Thyroid gland (tissue), 4 donors: ENCODE measurements at regions not wholly inside any gene's neighbourhood (a gene's known extent, or its start where the extent isn't known, plus 50 kb on each side); places are given as distances from the start of the nearest gene placed in this dataset.

Source experiments
- DNase-seq, 2 donors: peaks; one replicate each; pipeline ENCODE4 v3.0.0-alpha.2; 2019
- H3K27ac ChIP-seq, 3 donors: fragments of 200-600 bp; sonication (generic); 1 replicate in 2 of 3; 2 replicates in 1 of 3; pipeline ENCODE4 v1.5.1; 2016 to 2019; ENCODE audit warnings: mild to moderate bottlenecking in 1 of 3, moderate library complexity in 1 of 3
- H3K27me3 ChIP-seq: fragments of 200-600 bp; sonication (generic); one replicate; pipeline ENCODE4 v1.5.1; 2019
- H3K36me3 ChIP-seq, 2 donors: fragments of 200-600 bp; sonication (generic); one replicate each; pipeline ENCODE4 v1.5.1; 2016 to 2019
- H3K4me1 ChIP-seq, 2 donors: fragments of 200-600 bp; sonication (generic); one replicate each; pipeline ENCODE4 v1.5.1; 2017 to 2019
- H3K4me3 ChIP-seq, 3 donors: fragments of 200-600 bp; sonication (generic); replicated peaks in 1 of 3; 1 replicate in 2 of 3; 2 replicates in 1 of 3; pipeline ENCODE4 v1.5.1; 2016; ENCODE audit warnings: mild to moderate bottlenecking in 1 of 3
- H3K9me3 ChIP-seq: fragments of 200-600 bp; sonication (generic); one replicate; pipeline ENCODE4 v1.5.1; 2017
- CTCF ChIP-seq, 6 experiments: fragments of 200-600 bp in 3 of 6; fragments of 450-650 bp in 3 of 6; sonication (generic) in 3 of 6; IDR thresholded peaks; one replicate each; pipeline ENCODE4 v1.5.1; 2016 to 2019; ENCODE audit warnings: antibody characterized with exemption in 6 of 6, mild to moderate bottlenecking in 2 of 6, inconsistent platforms in 1 of 6, moderate library complexity in 1 of 6
- POLR2A ChIP-seq, 2 donors: fragments of 450-650 bp; IDR thresholded peaks; one replicate each; pipeline ENCODE4 v1.6.1; 2017; ENCODE audit warnings: antibody characterized with exemption in 2 of 2, mild to moderate bottlenecking in 2 of 2, moderate library complexity in 1 of 2
- WGBS, 2 donors: methylation state at CpG; one replicate each; pipeline ENCODE4 v1.1.5; 2017; 5-methylcytosine and 5-hydroxymethylcytosine counted together
- intact Hi-C: fragments of 100-400 bp; cut with DNase I; formaldehyde crosslinking; loops from one replicate; pipeline ENCODE4 v1.15.1; 2023

GRCh38 chr9:80649001-80649420 lies 1040.3 kb downstream of the TLE1 start:
- Histone ChIP-seq H3K27me3 (no peaks in the 10 kb centered on the region), H3K4me1 (peaks cover 0 to 3% of the 10 kb centered on the region in 2 donors), H3K27ac (no peak overlapping the region), H3K36me3 (no peaks in the 10 kb centered on the region), H3K9me3 (no peaks in the 10 kb centered on the region), H3K4me3 (no peak overlapping the region)
- 40 to 49% methylated on average over 3 of the region's 3 CpGs for WGBS, 2 donors
- intact Hi-C loops: no loop called here
- TF ChIP-seq POLR2A (IDR thresholded peaks at IDR 0.05): no peak
- TF ChIP-seq CTCF (IDR thresholded peaks at IDR 0.05): no peak
- DNase-seq: peak; percentile 14 to 34

GRCh38 chr9:80648336-80648735 lies 1041.0 kb downstream of the TLE1 start:
- intact Hi-C loops: no loop called here
- no peaks in the 10 kb centered on the region for H3K36me3 ChIP-seq
- H3K4me3 ChIP-seq: no peak overlapping the region
- no peak for TF ChIP-seq POLR2A (IDR thresholded peaks at IDR 0.05)
- TF ChIP-seq CTCF (IDR thresholded peaks at IDR 0.05): no peak
- H3K9me3 ChIP-seq: no peaks in the 10 kb centered on the region
- H3K27ac ChIP-seq: no peak overlapping the region
- H3K4me1 ChIP-seq: peaks cover 0 to 3% of the 10 kb centered on the region in 2 donors
- DNase-seq: no peak
- WGBS, 2 donors: 83 to 96% methylated on average over 1 of the region's 1 CpG
- no peaks in the 10 kb centered on the region for H3K27me3 ChIP-seq

DNA sequence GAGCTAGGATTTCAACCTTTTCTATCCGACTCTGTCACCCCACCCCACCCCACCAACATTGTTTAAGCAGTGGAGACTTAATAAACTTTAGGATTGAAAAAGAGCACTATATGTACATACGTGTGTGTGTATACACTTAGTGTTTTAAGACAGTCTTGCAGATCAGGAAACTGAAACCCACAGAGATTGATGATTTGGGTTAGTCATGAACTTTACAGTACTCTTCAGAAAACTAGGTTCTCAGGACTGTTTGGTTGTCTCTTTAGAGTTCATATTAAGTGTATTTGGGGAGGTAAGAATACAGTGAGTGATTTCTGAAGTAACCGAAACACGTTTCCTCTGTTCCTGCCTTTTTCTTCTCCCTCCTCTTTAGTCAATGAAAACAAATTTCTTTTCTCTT lies 1043.1 kb downstream of the TLE1 start:
- H3K27me3 ChIP-seq: no peaks in the 10 kb centered on the region
- WGBS, 2 donors: 91 to 93% methylated on average over 4 of the region's 4 CpGs
- no peaks in the 10 kb centered on the region for H3K36me3 ChIP-seq
- no peaks in the 10 kb centered on the region for H3K9me3 ChIP-seq
- intact Hi-C loops: no loop called here
- H3K4me3 ChIP-seq: no peak overlapping the region
- DNase-seq: no peak
- H3K27ac ChIP-seq: no peak overlapping the region
- no peak for TF ChIP-seq CTCF (IDR thresholded peaks at IDR 0.05)
- peaks cover 0 to under 1% of the 10 kb centered on the region in 2 donors for H3K4me1 ChIP-seq

DNA sequence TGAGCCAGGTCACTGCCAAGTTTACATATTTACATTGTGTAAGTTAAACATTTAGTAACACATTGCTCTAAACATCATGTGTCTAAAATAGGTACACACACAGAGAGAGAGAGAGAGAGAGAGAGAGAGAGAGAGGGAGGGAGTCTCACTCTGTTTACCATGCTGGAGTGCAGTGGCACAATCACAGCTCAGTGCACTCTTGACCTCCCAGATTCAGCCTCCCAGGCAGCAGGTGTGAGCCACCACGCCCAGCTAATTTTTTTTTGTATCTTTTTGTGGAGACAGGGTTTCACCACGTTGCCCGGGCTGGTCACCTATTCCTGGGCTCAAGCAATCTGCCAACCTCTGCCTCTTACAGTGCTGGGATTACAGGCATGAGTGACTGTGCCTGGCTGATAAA lies 1045.3 kb downstream of the TLE1 start:
- H3K27me3 ChIP-seq: no peaks in the 10 kb centered on the region
- 79 to 89% methylated on average over 3 of the region's 3 CpGs for WGBS, 2 donors
- no peak overlapping the region for H3K27ac ChIP-seq
- no peaks in the 10 kb centered on the region for H3K9me3 ChIP-seq
- no peak overlapping the region for H3K4me3 ChIP-seq
- TF ChIP-seq CTCF (IDR thresholded peaks at IDR 0.05) (no peak), POLR2A (IDR thresholded peaks at IDR 0.05) (no peak)
- DNase-seq: no peak
- no peaks in the 10 kb centered on the region for H3K4me1 ChIP-seq
- intact Hi-C loops: no loop called here
- no peaks in the 10 kb centered on the region for H3K36me3 ChIP-seq

DNA sequence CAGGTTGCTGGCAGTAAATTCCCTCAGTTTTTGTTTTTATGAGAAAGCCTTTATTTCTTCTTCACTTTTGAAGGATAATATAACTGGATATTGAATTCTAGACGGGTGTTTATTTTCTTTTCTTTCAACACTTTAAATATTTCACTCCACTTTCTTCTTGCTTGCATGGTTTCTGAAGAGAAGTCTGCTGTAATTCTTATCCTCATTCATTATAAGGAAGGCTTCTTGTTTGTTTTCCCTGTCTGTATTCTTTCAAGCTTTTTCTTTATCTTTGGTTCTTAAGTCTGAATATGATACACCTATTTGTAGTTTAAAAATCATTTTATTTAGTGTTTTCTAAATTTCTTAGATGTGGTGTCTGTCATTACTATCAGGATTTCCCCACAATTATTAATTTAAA lies 1054.3 kb downstream of the TLE1 start:
- Histone ChIP-seq H3K4me1 (no peaks in the 10 kb centered on the region), H3K9me3 (no peaks in the 10 kb centered on the region), H3K4me3 (no peak overlapping the region), H3K27ac (no peak overlapping the region), H3K27me3 (no peaks in the 10 kb centered on the region), H3K36me3 (no peaks in the 10 kb centered on the region)
- intact Hi-C loops: no loop called here
- 37 to 54% methylated on average over 1 of the region's 1 CpG for WGBS, 2 donors
- TF ChIP-seq POLR2A (IDR thresholded peaks at IDR 0.05): no peak
- no peak for TF ChIP-seq CTCF (IDR thresholded peaks at IDR 0.05)
- no peak for DNase-seq
